AG04450 (cell line): ENCODE measurements at regions not wholly inside any gene's neighbourhood (a gene's known extent, or its start where the extent isn't known, plus 50 kb on each side); places are given as distances from the start of the nearest gene placed in this dataset. TPM values are rescaled to one million over a fixed set of nuclear protein-coding genes. Genes with fewer than 3 reads are reported as not detected.

Source experiments
- CTCF ChIA-PET: fragments of 300-600, 350-600 bp; formaldehyde crosslinking; extraction: SDS; loops from one replicate; lab custom pipeline; 2022; ENCODE audit warnings: antibody characterized with exemption, inconsistent platforms; lab: Charles Lee
- POLR2A ChIA-PET: fragments of 350-600 bp; formaldehyde crosslinking; extraction: SDS; loops from one replicate; lab custom pipeline; 2021; ENCODE audit warnings: antibody characterized with exemption, inconsistent platforms; lab: Yijun Ruan, JAX
- DNase-seq: peaks from one replicate; pipeline ENCODE4 v3.0.0-alpha.2; 2011; ENCODE audit warnings: low read depth, low spot score
- H3K27ac ChIP-seq: one replicate; pipeline ENCODE4 v1.5.1; 2012; ENCODE audit warnings: low read depth, low read length, control low read depth
- H3K27me3 ChIP-seq: one replicate; pipeline ENCODE4 v1.6.0; 2012; ENCODE audit warnings: low read length; ENCODE audit not compliant: control insufficient read depth, insufficient read depth
- H3K4me3 ChIP-seq: 2 replicates; pipeline ENCODE4 v1.5.1; 2011; ENCODE audit warnings: mild to moderate bottlenecking, low read depth, low read length, control low read depth
- H3K9me3 ChIP-seq: 2 replicates; pipeline ENCODE4 v1.5.1; 2012; ENCODE audit warnings: low read length; ENCODE audit not compliant: control insufficient read depth, insufficient read depth
- CTCF ChIP-seq: IDR thresholded peaks from 2 replicates; pipeline ENCODE4 v1.5.1; 2011; ENCODE audit warnings: low read depth, low read length, control low read depth, inconsistent platforms
- small RNA-seq: library from RNA; depleted of rRNA; stranded (forward); fragments of <200 nt; gene quantifications from one replicate; pipeline ENCODE3, GENCODE V24; 2012; ENCODE audit warnings: low read depth; ENCODE audit not compliant: insufficient read length

DNA sequence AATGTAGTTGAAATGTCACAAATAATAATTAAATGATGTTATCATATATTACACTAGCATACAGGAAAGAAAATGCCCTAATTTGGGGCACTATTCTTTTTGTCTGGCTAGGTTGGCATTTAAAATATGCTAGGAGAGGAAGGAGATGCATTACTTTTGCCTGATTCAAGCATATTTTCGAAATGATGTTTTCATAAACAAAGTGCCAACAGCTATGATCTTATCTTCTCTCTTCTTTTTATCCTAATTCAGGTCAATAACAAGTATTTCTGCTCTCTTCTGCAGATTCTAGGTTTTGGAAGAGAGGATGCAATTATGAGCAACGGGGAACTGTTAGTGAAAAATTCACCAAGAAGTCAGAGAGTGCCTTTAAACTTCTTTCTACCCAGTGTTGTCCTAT is 55.8 kb upstream of the NR2F2 start:
- TF ChIP-seq CTCF = no peak
- ChIA-PET CTCF (interaction anchor here (2.0 kb wide), 1 partner anchor 53 kb away, joined by 10 read pairs; no protein-coding TSS in a partner anchor), POLR2A (no interaction called here)
- H3K9me3 ChIP-seq = no peaks in the 10 kb centered on the region
- no peak overlapping the region for H3K4me3 ChIP-seq
- no peak for DNase-seq
- no peak overlapping the region for H3K27ac ChIP-seq
- no peaks in the 10 kb centered on the region for H3K27me3 ChIP-seq

- ChIA-PET POLR2A (interaction anchor here (0.9 to 1.9 kb wide), 4 partner anchors 9 to 57 kb away, joined by 3 to 6 read pairs (median 3); no protein-coding TSS in a partner anchor), CTCF (no interaction called here)
- TF ChIP-seq CTCF = no peak
- H3K4me3 ChIP-seq = no peak overlapping the region
- peak; percentile 36 for DNase-seq
- H3K27me3 ChIP-seq = no peaks in the 10 kb centered on the region
- no peaks in the 10 kb centered on the region for H3K9me3 ChIP-seq
- H3K27ac ChIP-seq = no peak overlapping the region
These were observed 53.9 kb upstream of the NR2F2 start for GRCh38 chr15:96276438-96277210.

Small RNA genes in the stretch of these regions (small RNA-seq; reads per million reads assigned to genes)
- not detected for gene AC012409.4
- gene RNU2-3P = not detected
